CD4-positive, alpha-beta T cell (primary cell): ENCODE measurements at regions not wholly inside any gene's neighbourhood (a gene's known extent, or its start where the extent isn't known, plus 50 kb on each side); places are given as distances from the start of the nearest gene placed in this dataset.

ENCODE experiments used
- ATAC-seq: fragments of 200-7000 bp; cut with Tn5 transposase; one replicate; pipeline ENCODE4 v1.10.0; 2022; ENCODE audit warnings: mild to moderate bottlenecking; ENCODE audit not compliant: poor library complexity
- CTCF ChIA-PET: fragments of 350-600 bp; sonication (Branson Sonifier 250); formaldehyde crosslinking; loops from one replicate; lab custom pipeline; 2021; ENCODE audit warnings: antibody characterized with exemption, inconsistent platforms; lab: Charles Lee
- POLR2A ChIA-PET: fragments of 350-600 bp; sonication (Branson Sonifier 250); formaldehyde crosslinking; loops from one replicate; lab custom pipeline; 2021; ENCODE audit warnings: antibody characterized with exemption, inconsistent platforms; lab: Charles Lee
- DNase-seq, 14 experiments: peaks; one replicate each; pipeline ENCODE4 v3.0.0-alpha.2; 2013 to 2020; ENCODE audit warnings: mixed read lengths in 2 of 14
- H3K27ac ChIP-seq, 2 donors: one replicate each; pipeline versions ENCODE4 v1.5.1 to v1.7.0; 2013; ENCODE audit warnings: low read length in 2 of 2, low read depth in 1 of 2, mild to moderate bottlenecking in 1 of 2
- H3K27me3 ChIP-seq, 2 experiments: 1 replicate in 1 of 2; 2 replicates in 1 of 2; pipeline versions ENCODE4 v1.6.1 to v1.7.0; 2013; ENCODE audit warnings: low read length in 2 of 2, control low read depth in 1 of 2, mild to moderate bottlenecking in 1 of 2, moderate library complexity in 1 of 2; ENCODE audit not compliant: insufficient read depth in 2 of 2, control insufficient read depth in 1 of 2
- H3K36me3 ChIP-seq: one replicate; pipeline ENCODE4 v1.6.1; 2013; ENCODE audit warnings: low read length, control low read depth; ENCODE audit not compliant: insufficient read depth
- H3K4me1 ChIP-seq: one replicate; pipeline ENCODE4 v1.6.1; 2013; ENCODE audit warnings: low read length, control low read depth; ENCODE audit not compliant: insufficient read depth
- H3K4me3 ChIP-seq: one replicate; pipeline ENCODE4 v1.5.1; 2013; ENCODE audit warnings: mild to moderate bottlenecking, low read length, moderate library complexity
- H3K9me3 ChIP-seq, 2 experiments: 1 replicate in 1 of 2; 2 replicates in 1 of 2; pipeline versions ENCODE4 v1.6.1 to v1.7.0; 2013; ENCODE audit warnings: low read length in 2 of 2, mild to moderate bottlenecking in 2 of 2, control low read depth in 1 of 2, moderate library complexity in 1 of 2; ENCODE audit not compliant: control insufficient read depth in 1 of 2, insufficient read depth in 1 of 2
- H3K27ac Mint-ChIP-seq: one replicate; pipeline ENCODE4 v1.8.0; 2020; ENCODE audit warnings: mixed read lengths
- H3K27me3 Mint-ChIP-seq: one replicate; pipeline ENCODE4 v1.8.0; 2021; ENCODE audit warnings: mixed read lengths
- H3K36me3 Mint-ChIP-seq: one replicate; pipeline ENCODE4 v1.8.0; 2021; ENCODE audit warnings: low read depth, mixed read lengths
- H3K4me1 Mint-ChIP-seq: one replicate; pipeline ENCODE4 v1.8.0; 2021; ENCODE audit warnings: low read depth, mixed read lengths
- H3K4me3 Mint-ChIP-seq: one replicate; pipeline ENCODE4 v1.8.0; 2020; ENCODE audit warnings: mild to moderate bottlenecking, mixed read lengths
- H3K9me3 Mint-ChIP-seq: one replicate; pipeline ENCODE4 v1.8.0; 2020; ENCODE audit warnings: mixed read lengths
- CTCF ChIP-seq: fragments of 200-600 bp; IDR thresholded peaks from one replicate; pipeline ENCODE4 v1.8.0; 2022; ENCODE audit warnings: antibody characterized with exemption, mild to moderate bottlenecking
- intact Hi-C, 2 experiments: fragments of 100-400 bp; cut with DNase I in 1 of 2; cut with micrococcal nuclease in 1 of 2; formaldehyde crosslinking; loops; one replicate each; pipeline versions ENCODE4 v1.15.1 to v1.9.0; 2023 to 2025; cut with DNase I, micrococcal nuclease

- Histone ChIP-seq H3K27me3 (no peaks in the 10 kb centered on the region), H3K4me1 (no peaks in the 10 kb centered on the region), H3K27ac (no peak overlapping the region), H3K9me3 (no peaks in the 10 kb centered on the region), H3K36me3 (no peaks in the 10 kb centered on the region), H3K4me3 (no peak overlapping the region)
- Mint-ChIP-seq H3K4me1 (no peaks in the 10 kb centered on the region), H3K4me3 (no peak overlapping the region), H3K27me3 (no peaks in the 10 kb centered on the region), H3K27ac (no peak overlapping the region), H3K36me3 (no peaks in the 10 kb centered on the region), H3K9me3 (no peaks in the 10 kb centered on the region)
- DNase-seq (no peak), ATAC-seq (no peak)
- no peak for TF ChIP-seq CTCF
- POLR2A ChIA-PET, result no interaction called here
- CTCF ChIA-PET, result no interaction called here
- intact Hi-C loops, result no loop called here
These were observed 185.2 kb downstream of the LEPR start for GRCh38 chr1:65605621-65606020.

GRCh38 chr1:65606426-65606825, 186.0 kb downstream of the LEPR start:
- ChIA-PET POLR2A (no interaction called here), CTCF (no interaction called here)
- no peaks in the 10 kb centered on the region for H3K27me3 Mint-ChIP-seq
- H3K9me3 ChIP-seq, result no peaks in the 10 kb centered on the region
- no peaks in the 10 kb centered on the region for H3K4me1 ChIP-seq
- no peaks in the 10 kb centered on the region for H3K36me3 Mint-ChIP-seq
- H3K4me3 Mint-ChIP-seq, result no peak overlapping the region
- TF ChIP-seq CTCF, result no peak
- no peaks in the 10 kb centered on the region for H3K36me3 ChIP-seq
- H3K4me3 ChIP-seq, result no peak overlapping the region
- H3K27ac Mint-ChIP-seq, result no peak overlapping the region
- no peak overlapping the region for H3K27ac ChIP-seq
- DNase-seq, result no peak
- intact Hi-C loops, result no loop called here
- no peak for ATAC-seq
- no peaks in the 10 kb centered on the region for H3K4me1 Mint-ChIP-seq
- no peaks in the 10 kb centered on the region for H3K9me3 Mint-ChIP-seq
- no peaks in the 10 kb centered on the region for H3K27me3 ChIP-seq

- TF ChIP-seq CTCF, result no peak
- Mint-ChIP-seq H3K4me3 (no peak overlapping the region), H3K4me1 (peaks cover 4% of the 10 kb centered on the region), H3K9me3 (no peaks in the 10 kb centered on the region), H3K27me3 (no peaks in the 10 kb centered on the region), H3K36me3 (no peaks in the 10 kb centered on the region), H3K27ac (no peak overlapping the region)
- no peak overlapping the region for H3K27ac ChIP-seq
- no peaks in the 10 kb centered on the region for H3K27me3 ChIP-seq
- no peaks in the 10 kb centered on the region for H3K4me1 ChIP-seq
- no peak for DNase-seq
- ChIA-PET POLR2A (no interaction called here), CTCF (no interaction called here)
- ATAC-seq, result no peak
- no peaks in the 10 kb centered on the region for H3K36me3 ChIP-seq
- no peaks in the 10 kb centered on the region for H3K9me3 ChIP-seq
- no peak overlapping the region for H3K4me3 ChIP-seq
- intact Hi-C loops, result no loop called here
These were observed 178.8 kb upstream of the PDE4B start for GRCh38 chr1:65613884-65614283.
